Progenitor cell of endocrine pancreas (in vitro differentiated cells): ENCODE measurements at regions not wholly inside any gene's neighbourhood (a gene's known extent, or its start where the extent isn't known, plus 50 kb on each side); places are given as distances from the start of the nearest gene placed in this dataset.

Experiments
- DNase-seq: peaks from one replicate; pipeline ENCODE4 v3.0.0; 2021; ENCODE audit warnings: low spot score; ENCODE audit not compliant: unreplicated experiment
- H3K27ac Mint-ChIP-seq: 2 replicates; pipeline ENCODE4 v1.8.0; 2021; ENCODE audit warnings: mild to moderate bottlenecking, moderate library complexity, mixed read lengths
- H3K27me3 Mint-ChIP-seq: 2 replicates; pipeline ENCODE4 v1.8.0; 2021; ENCODE audit warnings: mixed read lengths
- H3K36me3 Mint-ChIP-seq: 2 replicates; pipeline ENCODE4 v1.8.0; 2022; ENCODE audit warnings: mixed read lengths; ENCODE audit not compliant: insufficient read depth
- H3K4me1 Mint-ChIP-seq: 2 replicates; pipeline ENCODE4 v1.8.0; 2021; ENCODE audit warnings: low read depth, mixed read lengths
- H3K4me3 Mint-ChIP-seq: 2 replicates; pipeline ENCODE4 v1.8.0; 2021; ENCODE audit warnings: low read depth, mild to moderate bottlenecking, moderate library complexity, mixed read lengths
- H3K9me3 Mint-ChIP-seq: 2 replicates; pipeline ENCODE4 v1.8.0; 2021; ENCODE audit warnings: low read depth, mixed read lengths
- TF ChIP-seq, protein P1 (sequence below): fragments of 200-600 bp; sonication (generic); IDR thresholded peaks from one replicate; pipeline ENCODE4 v1.5.0; 2021; ENCODE audit warnings: antibody characterized with exemption, mild to moderate bottlenecking; ENCODE audit not compliant: unreplicated experiment

DNA sequence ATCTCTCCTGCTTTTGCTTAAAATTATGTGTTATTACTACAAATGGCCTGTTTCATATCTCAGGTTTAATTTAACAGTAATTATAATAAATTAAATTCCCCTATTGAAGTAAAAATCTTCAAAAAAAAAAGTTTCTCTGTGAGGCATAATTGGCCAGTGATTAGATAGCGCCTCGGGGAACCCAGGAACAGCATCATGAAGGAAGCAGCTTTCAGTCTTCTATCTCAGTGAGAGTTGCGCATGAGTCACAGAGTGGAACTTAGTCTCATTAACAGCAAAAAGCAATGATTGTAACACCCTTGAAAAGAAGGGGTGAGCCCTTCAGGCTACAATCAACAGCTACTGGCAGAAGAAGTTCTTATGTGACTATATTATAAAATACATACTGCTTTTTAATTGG is 506.2 kb upstream of the ZWINT start:
- Mint-ChIP-seq H3K9me3 (no peaks in the 10 kb centered on the region), H3K27ac (no peak overlapping the region), H3K27me3 (no peaks in the 10 kb centered on the region), H3K36me3 (no peaks in the 10 kb centered on the region), H3K4me1 (peaks cover 1% of the 10 kb centered on the region), H3K4me3 (no peak overlapping the region)
- no peak for DNase-seq
- TF ChIP-seq, protein P1, sequence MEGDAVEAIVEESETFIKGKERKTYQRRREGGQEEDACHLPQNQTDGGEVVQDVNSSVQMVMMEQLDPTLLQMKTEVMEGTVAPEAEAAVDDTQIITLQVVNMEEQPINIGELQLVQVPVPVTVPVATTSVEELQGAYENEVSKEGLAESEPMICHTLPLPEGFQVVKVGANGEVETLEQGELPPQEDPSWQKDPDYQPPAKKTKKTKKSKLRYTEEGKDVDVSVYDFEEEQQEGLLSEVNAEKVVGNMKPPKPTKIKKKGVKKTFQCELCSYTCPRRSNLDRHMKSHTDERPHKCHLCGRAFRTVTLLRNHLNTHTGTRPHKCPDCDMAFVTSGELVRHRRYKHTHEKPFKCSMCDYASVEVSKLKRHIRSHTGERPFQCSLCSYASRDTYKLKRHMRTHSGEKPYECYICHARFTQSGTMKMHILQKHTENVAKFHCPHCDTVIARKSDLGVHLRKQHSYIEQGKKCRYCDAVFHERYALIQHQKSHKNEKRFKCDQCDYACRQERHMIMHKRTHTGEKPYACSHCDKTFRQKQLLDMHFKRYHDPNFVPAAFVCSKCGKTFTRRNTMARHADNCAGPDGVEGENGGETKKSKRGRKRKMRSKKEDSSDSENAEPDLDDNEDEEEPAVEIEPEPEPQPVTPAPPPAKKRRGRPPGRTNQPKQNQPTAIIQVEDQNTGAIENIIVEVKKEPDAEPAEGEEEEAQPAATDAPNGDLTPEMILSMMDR: no peak

DNA sequence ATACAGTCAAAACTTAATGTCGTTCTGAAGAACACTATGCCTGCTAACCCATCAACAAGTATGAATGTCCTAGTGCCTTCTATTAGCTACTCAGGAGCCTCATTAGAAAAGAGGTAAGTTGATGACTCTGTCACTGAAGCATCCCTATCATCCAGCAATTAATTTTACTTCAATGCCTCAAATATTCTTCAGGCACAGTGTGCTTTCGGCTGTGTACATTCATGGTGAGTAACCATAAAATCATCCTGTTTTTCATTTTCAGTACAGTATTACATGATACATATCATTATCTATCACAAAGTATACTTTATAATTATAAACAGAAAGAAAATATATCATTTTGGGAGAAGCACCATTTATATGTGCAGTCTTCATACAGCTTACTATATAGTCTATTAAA is 495.5 kb upstream of the ZWINT start:
- Mint-ChIP-seq H3K27ac (no peak overlapping the region), H3K9me3 (peaks cover 4% of the 10 kb centered on the region), H3K27me3 (peaks cover 6% of the 10 kb centered on the region), H3K36me3 (no peaks in the 10 kb centered on the region), H3K4me3 (no peak overlapping the region), H3K4me1 (no peaks in the 10 kb centered on the region)
- TF ChIP-seq, protein P1: no peak
- no peak for DNase-seq

DNA sequence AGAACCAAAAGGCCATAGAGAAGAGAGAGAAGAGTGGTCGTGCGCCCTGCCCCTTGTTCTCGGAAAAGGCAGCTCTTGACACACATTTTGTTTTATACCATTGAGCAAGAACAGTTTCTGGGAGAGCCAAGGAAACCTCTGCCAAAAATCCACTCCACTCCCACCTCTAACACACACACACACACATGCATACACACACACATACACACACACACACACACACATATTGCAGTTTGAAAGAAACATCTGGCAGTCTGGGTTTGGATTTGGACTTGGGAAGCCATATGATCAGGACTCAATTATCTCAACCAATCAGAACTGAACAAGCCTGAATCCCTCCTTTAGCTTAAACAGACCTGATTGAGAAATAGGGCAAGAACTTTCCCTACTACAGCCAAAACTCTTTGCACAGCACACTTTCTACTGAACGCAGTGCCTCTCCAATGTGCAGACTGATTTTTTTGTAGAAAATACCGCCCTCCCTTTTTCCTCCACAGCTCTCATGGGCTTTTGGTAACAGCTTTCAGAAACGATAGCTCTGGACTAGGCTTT is 484.0 kb upstream of the ZWINT start:
- H3K36me3 Mint-ChIP-seq: no peaks in the 10 kb centered on the region
- H3K9me3 Mint-ChIP-seq: no peaks in the 10 kb centered on the region
- no peaks in the 10 kb centered on the region for H3K4me1 Mint-ChIP-seq
- no peak overlapping the region for H3K4me3 Mint-ChIP-seq
- no peak overlapping the region for H3K27ac Mint-ChIP-seq
- no peak for DNase-seq
- TF ChIP-seq, protein P1: no peak
- no peaks in the 10 kb centered on the region for H3K27me3 Mint-ChIP-seq

DNA sequence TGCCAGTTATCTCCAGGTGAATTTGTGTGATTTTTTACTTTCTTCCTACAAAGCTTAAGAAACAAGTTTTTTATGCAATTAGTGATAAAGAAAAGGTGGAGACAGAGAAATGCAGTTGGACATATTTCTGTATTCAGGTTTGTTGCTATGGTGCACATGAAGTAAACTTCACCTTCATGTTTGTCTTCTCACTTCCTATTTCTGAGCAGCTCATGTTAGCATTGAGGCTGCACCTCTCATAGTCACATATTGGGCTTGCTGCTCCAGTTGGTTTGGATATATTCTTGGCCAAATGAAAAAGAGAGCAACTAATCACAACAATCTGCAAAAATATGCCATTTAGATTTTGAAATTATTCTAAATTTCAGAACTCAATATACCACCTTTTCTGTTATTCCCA is 475.6 kb upstream of the ZWINT start:
- H3K9me3 Mint-ChIP-seq: no peaks in the 10 kb centered on the region
- H3K4me3 Mint-ChIP-seq: no peak overlapping the region
- TF ChIP-seq, protein P1: no peak
- H3K27ac Mint-ChIP-seq: no peak overlapping the region
- no peaks in the 10 kb centered on the region for H3K27me3 Mint-ChIP-seq
- no peaks in the 10 kb centered on the region for H3K36me3 Mint-ChIP-seq
- H3K4me1 Mint-ChIP-seq: no peaks in the 10 kb centered on the region
- no peak for DNase-seq

DNA sequence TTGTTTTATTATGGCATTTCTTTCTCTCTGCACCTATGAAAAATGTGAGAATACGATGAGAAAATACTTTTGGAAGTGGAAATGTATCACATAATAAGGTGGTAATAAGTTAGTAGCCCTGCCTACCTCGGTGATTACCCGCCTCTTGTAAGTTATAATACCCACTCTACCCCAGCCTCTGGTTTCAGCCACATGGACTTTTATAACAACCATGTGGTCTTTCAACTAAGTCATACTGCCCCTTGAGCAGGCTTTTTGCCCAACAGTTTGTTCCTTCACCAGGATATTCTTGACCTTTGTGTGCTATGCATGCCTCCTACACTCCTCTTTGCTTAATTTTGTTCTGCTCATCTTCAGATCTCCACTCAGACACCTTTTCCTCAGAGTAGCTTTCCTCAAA is 470.6 kb upstream of the ZWINT start:
- Mint-ChIP-seq H3K27ac (no peak overlapping the region), H3K4me3 (no peak overlapping the region), H3K9me3 (peaks cover 16% of the 10 kb centered on the region), H3K27me3 (no peaks in the 10 kb centered on the region), H3K36me3 (no peaks in the 10 kb centered on the region), H3K4me1 (no peaks in the 10 kb centered on the region)
- DNase-seq: no peak
- TF ChIP-seq, protein P1: no peak
